DOHH2 (cell line): ENCODE measurements at regions not wholly inside any gene's neighbourhood (a gene's known extent, or its start where the extent isn't known, plus 50 kb on each side); places are given as distances from the start of the nearest gene placed in this dataset.

ENCODE experiments used
- EZH2phosphoT487 ChIP-seq: fragments of 200-600 bp; sonication (generic); IDR thresholded peaks from 2 replicates; pipeline ENCODE4 v1.6.1; 2017; ENCODE audit warnings: borderline replicate concordance, mild to moderate bottlenecking, antibody characterized with exemption, low read length, moderate library complexity, mixed read lengths
- TF ChIP-seq, protein P1 (sequence below): fragments of 200-600 bp; sonication (generic); IDR thresholded peaks from one replicate; pipeline ENCODE4 v1.5.1; 2014; ENCODE audit warnings: antibody characterized with exemption, mild to moderate bottlenecking, low read depth, low read length; ENCODE audit not compliant: poor library complexity, severe bottlenecking

DNA sequence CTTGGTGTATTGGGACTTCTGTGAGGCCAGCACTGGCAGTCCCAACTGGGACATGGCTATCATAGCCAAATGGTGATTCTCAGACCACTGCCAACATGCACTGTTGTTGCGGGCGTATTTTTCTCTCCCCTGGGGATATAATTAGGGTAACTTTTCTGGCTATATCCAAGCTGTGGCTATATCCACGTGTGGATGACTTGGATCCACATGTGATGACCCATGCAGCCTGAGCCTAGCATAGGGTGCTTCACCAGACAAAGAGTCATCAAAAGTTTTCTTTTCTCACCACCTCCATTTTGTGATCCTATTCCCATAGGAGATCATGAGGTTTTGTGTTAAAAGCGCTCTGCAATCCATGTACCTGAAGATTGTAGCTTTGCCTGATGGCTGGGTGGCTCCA is 51.2 kb upstream of the CSF3R start:
- TF ChIP-seq, protein P1, sequence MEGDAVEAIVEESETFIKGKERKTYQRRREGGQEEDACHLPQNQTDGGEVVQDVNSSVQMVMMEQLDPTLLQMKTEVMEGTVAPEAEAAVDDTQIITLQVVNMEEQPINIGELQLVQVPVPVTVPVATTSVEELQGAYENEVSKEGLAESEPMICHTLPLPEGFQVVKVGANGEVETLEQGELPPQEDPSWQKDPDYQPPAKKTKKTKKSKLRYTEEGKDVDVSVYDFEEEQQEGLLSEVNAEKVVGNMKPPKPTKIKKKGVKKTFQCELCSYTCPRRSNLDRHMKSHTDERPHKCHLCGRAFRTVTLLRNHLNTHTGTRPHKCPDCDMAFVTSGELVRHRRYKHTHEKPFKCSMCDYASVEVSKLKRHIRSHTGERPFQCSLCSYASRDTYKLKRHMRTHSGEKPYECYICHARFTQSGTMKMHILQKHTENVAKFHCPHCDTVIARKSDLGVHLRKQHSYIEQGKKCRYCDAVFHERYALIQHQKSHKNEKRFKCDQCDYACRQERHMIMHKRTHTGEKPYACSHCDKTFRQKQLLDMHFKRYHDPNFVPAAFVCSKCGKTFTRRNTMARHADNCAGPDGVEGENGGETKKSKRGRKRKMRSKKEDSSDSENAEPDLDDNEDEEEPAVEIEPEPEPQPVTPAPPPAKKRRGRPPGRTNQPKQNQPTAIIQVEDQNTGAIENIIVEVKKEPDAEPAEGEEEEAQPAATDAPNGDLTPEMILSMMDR: no peak
- TF ChIP-seq EZH2phosphoT487: no peak
